ENCODE measurements at regions not wholly inside any gene's neighbourhood (a gene's known extent, or its start where the extent isn't known, plus 50 kb on each side); places are given as distances from the start of the nearest gene placed in this dataset.

DNA sequence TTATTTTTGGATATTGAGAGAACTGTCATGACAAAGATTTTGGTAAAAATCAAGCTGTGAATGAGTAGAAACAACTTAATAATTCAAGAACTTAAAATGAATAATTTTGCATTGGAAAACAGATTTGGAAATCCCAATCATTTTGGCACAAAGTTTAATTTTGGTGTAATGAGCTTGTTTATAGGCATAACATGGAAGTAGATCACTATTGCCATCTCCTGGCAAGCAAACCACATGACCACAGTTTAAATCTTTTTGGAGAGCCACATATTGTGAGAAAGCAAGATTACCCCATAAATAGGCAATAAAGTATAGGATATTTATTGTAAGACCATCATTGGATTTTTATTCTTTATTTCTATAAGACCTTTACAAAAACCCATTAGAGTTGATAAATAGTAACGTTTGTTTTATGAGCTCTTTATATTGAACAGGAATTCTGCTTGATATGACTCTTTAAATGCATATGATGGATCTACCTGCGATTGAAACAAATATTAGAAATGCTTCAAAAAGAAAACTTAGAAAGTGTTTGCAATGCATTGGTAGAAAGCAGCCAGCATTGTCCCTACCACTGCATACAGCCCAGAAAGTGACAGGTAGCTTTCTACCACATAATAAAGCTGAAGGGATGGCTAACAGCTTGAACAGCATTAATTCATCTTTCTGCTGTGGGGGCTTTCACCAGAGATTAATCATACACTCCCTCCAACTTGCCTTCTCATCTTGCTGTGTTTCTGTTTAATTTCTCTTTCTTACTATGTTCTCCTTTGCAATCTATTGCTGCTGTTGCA, 766.8 kb downstream of the TBL1XR1 start:
- DNase-seq (ENCODE audit: low read depth) = peak; percentile 67
- H3K4me3 ChIP-seq (replicated peaks; ENCODE audit: low read depth, low read length) = no peak overlapping the region
- TF ChIP-seq, protein P1, sequence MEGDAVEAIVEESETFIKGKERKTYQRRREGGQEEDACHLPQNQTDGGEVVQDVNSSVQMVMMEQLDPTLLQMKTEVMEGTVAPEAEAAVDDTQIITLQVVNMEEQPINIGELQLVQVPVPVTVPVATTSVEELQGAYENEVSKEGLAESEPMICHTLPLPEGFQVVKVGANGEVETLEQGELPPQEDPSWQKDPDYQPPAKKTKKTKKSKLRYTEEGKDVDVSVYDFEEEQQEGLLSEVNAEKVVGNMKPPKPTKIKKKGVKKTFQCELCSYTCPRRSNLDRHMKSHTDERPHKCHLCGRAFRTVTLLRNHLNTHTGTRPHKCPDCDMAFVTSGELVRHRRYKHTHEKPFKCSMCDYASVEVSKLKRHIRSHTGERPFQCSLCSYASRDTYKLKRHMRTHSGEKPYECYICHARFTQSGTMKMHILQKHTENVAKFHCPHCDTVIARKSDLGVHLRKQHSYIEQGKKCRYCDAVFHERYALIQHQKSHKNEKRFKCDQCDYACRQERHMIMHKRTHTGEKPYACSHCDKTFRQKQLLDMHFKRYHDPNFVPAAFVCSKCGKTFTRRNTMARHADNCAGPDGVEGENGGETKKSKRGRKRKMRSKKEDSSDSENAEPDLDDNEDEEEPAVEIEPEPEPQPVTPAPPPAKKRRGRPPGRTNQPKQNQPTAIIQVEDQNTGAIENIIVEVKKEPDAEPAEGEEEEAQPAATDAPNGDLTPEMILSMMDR (IDR thresholded peaks at IDR 0.05; ENCODE audit: low read length, missing control alignments) = peak; percentile 63

DNA sequence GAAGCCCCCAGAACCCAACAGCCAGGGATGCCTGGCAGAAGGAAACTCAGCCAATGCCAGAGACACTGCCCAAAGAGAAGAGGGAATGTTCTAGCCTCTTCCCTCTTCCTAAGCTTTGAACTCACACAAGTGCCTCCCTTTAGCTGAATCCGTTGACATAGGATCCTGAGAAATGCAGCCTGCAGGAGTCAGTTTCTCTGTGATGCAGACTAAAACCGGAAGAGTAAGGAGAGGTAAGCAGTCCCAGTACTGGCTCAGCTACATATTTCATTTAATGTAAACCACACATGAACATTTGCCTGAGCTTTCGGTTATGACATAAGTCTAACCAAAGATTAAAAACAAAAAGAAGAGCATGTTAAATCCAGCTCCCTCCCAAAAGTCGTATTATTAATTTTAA, 768.7 kb downstream of the TBL1XR1 start:
- DNase-seq (ENCODE audit: low read depth) = no peak
- no peak overlapping the region for H3K4me3 ChIP-seq (replicated peaks; ENCODE audit: low read depth, low read length)
- TF ChIP-seq, protein P1 (IDR thresholded peaks at IDR 0.05; ENCODE audit: low read length, missing control alignments) = no peak

DNA sequence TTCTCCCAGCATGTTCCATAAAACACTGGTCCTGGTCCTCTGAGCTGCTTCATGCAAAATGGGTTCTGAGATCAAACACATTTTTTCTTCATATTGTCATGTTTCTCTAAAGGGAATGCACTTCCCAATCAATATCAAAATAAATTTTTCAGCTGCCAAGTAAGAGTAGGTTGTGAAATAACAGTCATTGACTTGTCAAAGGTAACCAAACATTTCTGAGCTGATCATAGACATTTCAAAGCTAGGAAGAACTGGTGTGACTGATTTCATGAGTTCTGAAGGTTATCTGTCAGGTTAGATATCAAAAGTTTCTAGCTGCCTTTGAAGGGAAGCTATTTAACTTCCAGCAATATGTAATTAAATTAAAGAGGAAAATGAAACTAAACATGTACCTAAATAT, 770.9 kb downstream of the TBL1XR1 start:
- no peak overlapping the region for H3K4me3 ChIP-seq (replicated peaks; ENCODE audit: low read depth, low read length)
- TF ChIP-seq, protein P1 (IDR thresholded peaks at IDR 0.05; ENCODE audit: low read length, missing control alignments) = no peak
- DNase-seq (ENCODE audit: low read depth) = no peak

DNA sequence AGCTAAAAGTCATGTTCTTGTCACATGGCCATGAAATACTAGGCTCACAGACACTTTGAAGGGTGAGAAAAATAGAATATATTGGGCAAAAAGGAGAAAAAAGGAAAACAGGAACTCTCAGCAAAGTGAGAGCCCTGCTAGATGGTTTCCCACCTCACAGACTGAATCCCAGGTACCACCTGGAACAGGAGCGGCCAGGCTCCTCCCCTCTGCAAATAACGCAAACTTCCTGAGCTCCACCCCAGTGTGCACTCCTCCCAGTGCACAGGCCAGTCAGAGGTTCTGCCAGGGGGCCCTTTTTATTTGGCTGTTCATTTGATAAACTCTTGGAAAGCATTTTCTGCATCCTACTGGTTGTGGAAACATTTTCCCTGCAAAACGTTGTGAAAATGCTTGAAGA, 780.4 kb downstream of the TBL1XR1 start:
- H3K4me3 ChIP-seq (replicated peaks; ENCODE audit: low read depth, low read length) = no peak overlapping the region
- TF ChIP-seq, protein P1 (IDR thresholded peaks at IDR 0.05; ENCODE audit: low read length, missing control alignments) = no peak
- DNase-seq (ENCODE audit: low read depth) = no peak

DNA sequence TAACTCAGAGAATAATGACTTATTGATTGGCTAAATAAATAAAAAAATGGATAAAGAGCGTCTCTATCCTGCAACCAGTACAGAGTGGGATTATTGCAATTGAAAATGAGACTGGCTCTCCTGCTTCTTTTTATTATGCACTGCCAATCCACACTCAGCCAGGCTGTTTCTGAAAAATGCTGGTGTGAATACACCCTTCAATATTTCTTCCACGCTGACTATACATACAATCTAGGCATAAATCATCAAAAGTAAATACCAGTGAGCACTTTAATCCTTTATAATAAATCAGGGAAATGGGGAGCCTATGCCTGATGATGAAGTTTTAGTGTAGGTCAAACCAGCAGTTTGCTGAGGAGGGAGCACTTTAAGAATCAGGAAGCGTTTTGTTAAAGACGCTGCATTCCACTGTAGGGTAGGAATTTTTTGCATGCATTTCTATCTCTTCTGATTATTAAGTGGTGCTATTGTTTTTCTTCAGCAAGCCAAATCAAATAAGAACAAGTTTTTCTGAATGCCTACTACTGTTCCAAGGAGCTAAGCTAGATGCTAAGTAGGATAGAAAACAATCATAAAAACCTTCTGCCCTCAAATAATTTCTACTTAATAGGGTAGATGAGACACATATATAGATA, 781.5 kb downstream of the TBL1XR1 start:
- TF ChIP-seq, protein P1 (IDR thresholded peaks at IDR 0.05; ENCODE audit: low read length, missing control alignments) = no peak
- DNase-seq (ENCODE audit: low read depth) = no peak
- no peak overlapping the region for H3K4me3 ChIP-seq (replicated peaks; ENCODE audit: low read depth, low read length)

DNA sequence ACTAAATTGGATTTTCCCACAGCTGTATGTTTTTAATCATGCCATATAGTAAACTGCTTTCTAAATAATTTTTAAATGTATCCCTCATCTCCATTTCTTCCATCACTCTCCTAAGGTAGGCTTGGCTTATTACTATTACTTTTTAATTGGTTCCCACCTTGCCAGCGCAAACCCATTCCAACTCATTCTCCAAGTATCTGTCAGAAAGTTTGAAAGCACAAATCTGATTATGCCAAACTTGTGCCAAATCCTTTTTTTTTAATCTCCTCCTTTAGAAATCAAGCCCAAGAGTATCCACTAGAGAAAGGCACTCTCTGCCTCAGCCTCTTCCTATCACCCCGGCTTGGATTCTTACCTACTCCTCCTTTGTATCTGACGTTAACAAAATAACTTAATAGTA, 784.5 kb downstream of the TBL1XR1 start:
- no peak overlapping the region for H3K4me3 ChIP-seq (replicated peaks; ENCODE audit: low read depth, low read length)
- DNase-seq (ENCODE audit: low read depth) = no peak
- TF ChIP-seq, protein P1 (IDR thresholded peaks at IDR 0.05; ENCODE audit: low read length, missing control alignments) = no peak
